ENCODE measurements at regions not wholly inside any gene's neighbourhood (a gene's known extent, or its start where the extent isn't known, plus 50 kb on each side); places are given as distances from the start of the nearest gene placed in this dataset.

GRCh38 chr13:65264066-65264465 lies 1966.1 kb downstream of the PCDH9 start:
- H3K36me3 ChIP-seq (ENCODE audit: control insufficient read depth in 1 of 2, insufficient read depth in 2 of 2, low read length in 2 of 2) = no peaks in the 10 kb centered on the region
- ChIA-PET RAD21 (ENCODE audit: low non-redundant PET in 1 of 2, low total read pairs in 2 of 2, uncharacterized antibody in 2 of 2, unreplicated experiment in 2 of 2) (no interaction called here), POLR2A (no interaction called here), CTCF (no interaction called here)
- no peaks in the 10 kb centered on the region for H3K79me2 ChIP-seq (ENCODE audit: insufficient read depth, low read length)
- H4K20me1 ChIP-seq (ENCODE audit: insufficient read depth) = no peaks in the 10 kb centered on the region
- H3K27me3 ChIP-seq (ENCODE audit: insufficient read depth, low read length) = no peaks in the 10 kb centered on the region
- TF ChIP-seq SRF (IDR thresholded peaks at IDR 0.05; ENCODE audit: low read depth) = no peak
- TF ChIP-seq ELF1 (IDR thresholded peaks at IDR 0.05; ENCODE audit: borderline replicate concordance, low read depth) = no peak
- no peak for TF ChIP-seq EZH2 (IDR thresholded peaks at IDR 0.05)
- TF ChIP-seq FOSL1 (IDR thresholded peaks at IDR 0.05; ENCODE audit: low read depth) = no peak
- no peak for TF ChIP-seq EZH2phosphoT487 (IDR thresholded peaks at IDR 0.05; ENCODE audit: borderline replicate concordance)
- no peak for TF ChIP-seq YY1 (IDR thresholded peaks at IDR 0.05; ENCODE audit: extremely low read depth, insufficient replicate concordance, low read depth, low read length)
- no peak for TF ChIP-seq JUND (IDR thresholded peaks at IDR 0.05)
- TF ChIP-seq RAD21 (IDR thresholded peaks at IDR 0.05; ENCODE audit: low read depth) = no peak
- TF ChIP-seq TCF7L2 (IDR thresholded peaks at IDR 0.05; ENCODE audit: borderline replicate concordance, extremely low read depth, insufficient read depth, insufficient read length) = no peak
- TF ChIP-seq CEBPB (IDR thresholded peaks at IDR 0.05; ENCODE audit: low read depth) = no peak
- intact Hi-C loops (cut with micrococcal nuclease) = no loop called here
- H3K4me3 ChIP-seq (replicated peaks in 1 of 2; ENCODE audit: low read depth in 1 of 2, low read length in 2 of 2) = no peak overlapping the region
- no peak for ATAC-seq
- H3K9me2 ChIP-seq (ENCODE audit: insufficient read depth) = no peaks in the 10 kb centered on the region; the same call in 1 of the 2 replicates
- H3K4me1 ChIP-seq (ENCODE audit: control insufficient read depth in 1 of 2, insufficient read depth in 2 of 2, low read length in 2 of 2) = no peaks in the 10 kb centered on the region
- no peak overlapping the region for H3K4me2 ChIP-seq (ENCODE audit: low read length)
- no peak overlapping the region for H3K9ac ChIP-seq (ENCODE audit: low read length)
- BruUV-seq (replicated peaks) = no TSS peak
- no peaks in the 10 kb centered on the region for H3K9me3 ChIP-seq (ENCODE audit: control insufficient read depth in 1 of 2, insufficient read depth in 1 of 2, low read depth in 1 of 2, low read length in 2 of 2)
- H2AFZ ChIP-seq (ENCODE audit: low read depth, low read length, poor library complexity, severe bottlenecking) = no peak overlapping the region
- H3K27ac ChIP-seq (ENCODE audit: low read depth, low read length) = no peak overlapping the region
- no peak for DNase-seq (ENCODE audit: low read depth, low spot score)

- Histone ChIP-seq H3K4me3 (replicated peaks in 1 of 2; ENCODE audit: low read depth in 1 of 2, low read length in 2 of 2) (no peak overlapping the region), H3K9me2 (ENCODE audit: insufficient read depth) (no peaks in the 10 kb centered on the region; the same call in 1 of the 2 replicates), H3K79me2 (ENCODE audit: insufficient read depth, low read length) (no peaks in the 10 kb centered on the region), H3K4me1 (ENCODE audit: control insufficient read depth in 1 of 2, insufficient read depth in 2 of 2, low read length in 2 of 2) (no peaks in the 10 kb centered on the region), H4K20me1 (ENCODE audit: insufficient read depth) (no peaks in the 10 kb centered on the region), H3K9me3 (ENCODE audit: control insufficient read depth in 1 of 2, insufficient read depth in 1 of 2, low read depth in 1 of 2, low read length in 2 of 2) (no peaks in the 10 kb centered on the region), H2AFZ (ENCODE audit: low read depth, low read length, poor library complexity, severe bottlenecking) (peak overlapping the region; percentile 2), H3K9ac (ENCODE audit: low read length) (no peak overlapping the region), H3K4me2 (ENCODE audit: low read length) (no peak overlapping the region), H3K27ac (ENCODE audit: low read depth, low read length) (no peak overlapping the region), H3K36me3 (ENCODE audit: control insufficient read depth in 1 of 2, insufficient read depth in 2 of 2, low read length in 2 of 2) (no peaks in the 10 kb centered on the region), H3K27me3 (ENCODE audit: insufficient read depth, low read length) (no peaks in the 10 kb centered on the region)
- intact Hi-C loops (cut with micrococcal nuclease) = no loop called here
- no peak for TF ChIP-seq ZNF274 (IDR thresholded peaks at IDR 0.05; ENCODE audit: low read depth, low read length)
- TF ChIP-seq YY1 (IDR thresholded peaks at IDR 0.05; ENCODE audit: extremely low read depth, insufficient replicate concordance, low read depth, low read length) = no peak
- TF ChIP-seq CEBPB (IDR thresholded peaks at IDR 0.05; ENCODE audit: low read depth) = no peak
- no peak for TF ChIP-seq SRF (IDR thresholded peaks at IDR 0.05; ENCODE audit: low read depth)
- TF ChIP-seq SP1 (IDR thresholded peaks at IDR 0.05; ENCODE audit: low read depth) = no peak
- no peak for TF ChIP-seq SIN3A (IDR thresholded peaks at IDR 0.05; ENCODE audit: low read depth)
- no peak for TF ChIP-seq ZFX (IDR thresholded peaks at IDR 0.05)
- no peak for TF ChIP-seq FOSL1 (IDR thresholded peaks at IDR 0.05; ENCODE audit: low read depth)
- no peak for TF ChIP-seq REST (IDR thresholded peaks at IDR 0.05; ENCODE audit: low read depth)
- no peak for TF ChIP-seq MAX (IDR thresholded peaks at IDR 0.05)
- no peak for TF ChIP-seq RAD21 (IDR thresholded peaks at IDR 0.05; ENCODE audit: low read depth)
- no peak for TF ChIP-seq JUND (IDR thresholded peaks at IDR 0.05)
- TF ChIP-seq EGR1 (IDR thresholded peaks at IDR 0.05; ENCODE audit: low read depth) = no peak
- no peak for TF ChIP-seq EZH2phosphoT487 (IDR thresholded peaks at IDR 0.05; ENCODE audit: borderline replicate concordance)
- no peak for TF ChIP-seq POLR2A (IDR thresholded peaks at IDR 0.05; ENCODE audit: borderline replicate concordance, extremely low read depth, insufficient read depth, insufficient read length)
- POLR2A ChIA-PET = no interaction called here
- CTCF ChIA-PET = no interaction called here
- DNase-seq (ENCODE audit: low read depth, low spot score) (no peak), ATAC-seq (no peak)
- BruUV-seq (replicated peaks) = no TSS peak
- RAD21 ChIA-PET (ENCODE audit: low non-redundant PET in 1 of 2, low total read pairs in 2 of 2, uncharacterized antibody in 2 of 2, unreplicated experiment in 2 of 2) = no interaction called here
These were observed 1968.9 kb downstream of the PCDH9 start for GRCh38 chr13:65260946-65261891.

Data from HCT116 (cell line).